ENCODE measurements at regions not wholly inside any gene's neighbourhood (a gene's known extent, or its start where the extent isn't known, plus 50 kb on each side); places are given as distances from the start of the nearest gene placed in this dataset.

DNA sequence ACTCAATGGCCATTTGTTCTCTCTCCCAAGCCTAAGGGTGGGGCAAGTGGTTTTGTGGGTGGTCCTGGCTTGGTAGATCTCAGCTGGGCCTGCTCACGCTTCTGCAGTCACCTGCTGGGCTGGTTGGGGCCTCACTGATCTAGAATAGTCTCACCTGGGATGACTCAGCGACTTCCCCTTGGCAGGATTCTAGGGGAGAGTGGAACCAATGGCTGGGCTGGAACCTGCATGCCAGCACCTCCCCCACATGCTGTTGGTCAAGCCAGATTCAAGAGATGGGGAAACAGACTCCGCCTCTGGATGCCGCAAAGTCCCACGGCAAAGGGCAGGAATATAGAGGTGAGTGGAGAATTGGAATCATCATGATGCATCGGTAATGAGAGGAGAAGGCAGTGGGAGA, 292.9 kb upstream of the NPVF start:
- no peak for TF ChIP-seq POLR2A (IDR thresholded peaks at IDR 0.05; ENCODE audit: low read length)
- TF ChIP-seq GATA1 (IDR thresholded peaks at IDR 0.05; ENCODE audit: low read depth, low read length): no peak
- no peak for DNase-seq

DNA sequence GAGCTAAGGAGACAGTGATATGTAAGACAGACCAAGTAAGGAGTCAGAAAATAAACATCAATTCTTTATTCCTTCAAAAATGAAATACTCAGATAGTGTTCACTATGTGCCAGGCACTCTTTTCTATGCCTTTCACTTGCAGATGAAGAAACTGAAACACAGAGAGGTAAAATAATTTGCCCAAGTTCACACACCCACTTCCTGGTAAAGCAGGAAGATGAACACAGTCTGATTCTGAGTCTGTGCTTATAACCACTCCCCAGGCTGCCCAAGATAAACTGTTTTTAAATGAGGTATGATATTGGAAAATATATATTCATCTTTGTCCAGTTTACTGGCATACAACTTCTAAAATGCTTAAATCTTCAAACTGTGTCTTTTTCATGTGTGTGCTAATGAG, 294.4 kb upstream of the NPVF start:
- TF ChIP-seq POLR2A (IDR thresholded peaks at IDR 0.05; ENCODE audit: low read length): no peak
- TF ChIP-seq GATA1 (IDR thresholded peaks at IDR 0.05; ENCODE audit: low read depth, low read length): no peak

DNA sequence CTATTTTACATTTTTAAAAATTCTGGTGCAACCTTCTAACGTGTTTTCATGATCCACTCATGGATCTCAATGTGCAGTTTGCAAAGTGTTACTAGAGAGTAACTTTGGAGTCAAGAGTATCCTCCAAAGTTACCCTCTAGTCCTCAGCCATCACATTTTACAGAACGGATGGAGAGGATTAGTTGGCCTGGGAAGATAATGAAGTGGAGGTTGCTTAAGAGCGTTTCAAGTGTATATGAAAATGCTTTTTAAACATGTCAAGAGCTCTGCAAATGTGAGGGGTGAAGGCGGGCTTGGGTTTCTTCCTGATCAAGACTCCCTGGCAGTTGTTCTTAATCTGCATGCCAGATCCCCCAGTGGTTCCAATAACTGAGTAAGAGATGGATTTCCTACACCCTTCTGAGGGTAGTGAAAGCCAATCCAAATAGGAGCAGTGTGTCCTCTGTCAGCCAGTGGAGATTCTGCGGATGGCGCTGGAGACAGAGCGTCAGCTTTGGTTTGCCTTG, 299.4 kb upstream of the NPVF start:
- TF ChIP-seq POLR2A (IDR thresholded peaks at IDR 0.05; ENCODE audit: low read length) (no peak), GATA1 (IDR thresholded peaks at IDR 0.05; ENCODE audit: low read depth, low read length) (no peak)
- DNase-seq: no peak

More for the DNA sequence above, 294.4 kb upstream of the NPVF start:
- DNase-seq: no peak

DNA sequence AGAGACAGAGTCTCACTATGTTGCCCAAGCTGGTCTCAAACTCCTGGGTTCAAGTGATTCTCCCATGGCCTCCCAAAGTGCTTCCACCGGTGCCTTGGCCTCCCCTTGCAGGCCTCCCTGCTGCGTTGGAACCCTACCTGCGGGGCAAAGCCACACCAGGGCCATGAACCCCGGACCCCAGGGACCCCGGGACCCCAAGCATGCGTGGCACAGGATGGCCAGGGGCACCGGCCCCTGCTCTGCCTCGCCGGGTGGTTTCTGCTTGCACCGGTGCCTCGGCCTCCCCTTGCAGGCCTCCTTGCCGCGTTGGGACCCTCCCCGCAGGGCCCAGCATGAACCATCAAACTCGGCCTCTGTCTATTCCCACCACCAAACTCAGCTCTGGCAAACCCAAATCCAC, 301.0 kb upstream of the NPVF start:
- TF ChIP-seq GATA1 (IDR thresholded peaks at IDR 0.05; ENCODE audit: low read depth, low read length): no peak
- TF ChIP-seq POLR2A (IDR thresholded peaks at IDR 0.05; ENCODE audit: low read length): no peak
- no peak for DNase-seq

GRCh38 chr7:25536851-25537250, 308.6 kb upstream of the NPVF start:
- TF ChIP-seq POLR2A (IDR thresholded peaks at IDR 0.05; ENCODE audit: low read length) (no peak), GATA1 (IDR thresholded peaks at IDR 0.05; ENCODE audit: low read depth, low read length) (no peak)
- no peak for DNase-seq

GRCh38 chr7:25537662-25538375, 309.5 kb upstream of the NPVF start:
- DNase-seq: no peak
- TF ChIP-seq POLR2A (IDR thresholded peaks at IDR 0.05; ENCODE audit: low read length) (no peak), GATA1 (IDR thresholded peaks at IDR 0.05; ENCODE audit: low read depth, low read length) (no peak)

GRCh38 chr7:25541094-25541821, 313.0 kb upstream of the NPVF start:
- DNase-seq: no peak
- TF ChIP-seq POLR2A (IDR thresholded peaks at IDR 0.05; ENCODE audit: low read length) (no peak), GATA1 (IDR thresholded peaks at IDR 0.05; ENCODE audit: low read depth, low read length) (no peak)

DNA sequence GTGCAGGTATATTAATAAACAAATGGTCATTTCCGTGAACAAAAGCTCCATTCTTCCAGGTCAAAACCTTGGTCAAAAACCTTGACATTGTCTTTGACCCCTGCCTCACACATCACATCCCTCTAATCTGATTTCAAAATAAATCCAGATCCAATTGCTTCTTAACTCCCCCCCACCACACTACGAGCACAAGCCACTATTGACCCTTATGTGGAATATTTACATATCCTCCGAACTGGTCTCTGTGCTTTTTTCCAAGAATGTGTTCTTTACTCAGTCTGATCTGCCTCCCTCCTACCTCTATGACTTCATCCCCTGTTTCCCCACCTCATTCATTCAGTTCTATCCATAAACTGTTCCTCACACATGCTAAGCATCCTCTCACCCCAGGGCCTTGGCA, 313.6 kb upstream of the NPVF start:
- no peak for TF ChIP-seq GATA1 (IDR thresholded peaks at IDR 0.05; ENCODE audit: low read depth, low read length)
- no peak for TF ChIP-seq POLR2A (IDR thresholded peaks at IDR 0.05; ENCODE audit: low read length)
- DNase-seq: no peak

GRCh38 chr7:25543210-25543609, 314.9 kb upstream of the NPVF start:
- no peak for DNase-seq
- TF ChIP-seq POLR2A (IDR thresholded peaks at IDR 0.05; ENCODE audit: low read length) (no peak), GATA1 (IDR thresholded peaks at IDR 0.05; ENCODE audit: low read depth, low read length) (no peak)

- no peak for TF ChIP-seq POLR2A (IDR thresholded peaks at IDR 0.05; ENCODE audit: low read length)
- TF ChIP-seq GATA1 (IDR thresholded peaks at IDR 0.05; ENCODE audit: low read depth, low read length): no peak
- no peak for DNase-seq
Observed at GRCh38 chr7:25543798-25544197, 315.5 kb upstream of the NPVF start.

GRCh38 chr7:25544254-25544653, 316.0 kb upstream of the NPVF start:
- no peak for TF ChIP-seq GATA1 (IDR thresholded peaks at IDR 0.05; ENCODE audit: low read depth, low read length)
- no peak for TF ChIP-seq POLR2A (IDR thresholded peaks at IDR 0.05; ENCODE audit: low read length)
- no peak for DNase-seq

DNA sequence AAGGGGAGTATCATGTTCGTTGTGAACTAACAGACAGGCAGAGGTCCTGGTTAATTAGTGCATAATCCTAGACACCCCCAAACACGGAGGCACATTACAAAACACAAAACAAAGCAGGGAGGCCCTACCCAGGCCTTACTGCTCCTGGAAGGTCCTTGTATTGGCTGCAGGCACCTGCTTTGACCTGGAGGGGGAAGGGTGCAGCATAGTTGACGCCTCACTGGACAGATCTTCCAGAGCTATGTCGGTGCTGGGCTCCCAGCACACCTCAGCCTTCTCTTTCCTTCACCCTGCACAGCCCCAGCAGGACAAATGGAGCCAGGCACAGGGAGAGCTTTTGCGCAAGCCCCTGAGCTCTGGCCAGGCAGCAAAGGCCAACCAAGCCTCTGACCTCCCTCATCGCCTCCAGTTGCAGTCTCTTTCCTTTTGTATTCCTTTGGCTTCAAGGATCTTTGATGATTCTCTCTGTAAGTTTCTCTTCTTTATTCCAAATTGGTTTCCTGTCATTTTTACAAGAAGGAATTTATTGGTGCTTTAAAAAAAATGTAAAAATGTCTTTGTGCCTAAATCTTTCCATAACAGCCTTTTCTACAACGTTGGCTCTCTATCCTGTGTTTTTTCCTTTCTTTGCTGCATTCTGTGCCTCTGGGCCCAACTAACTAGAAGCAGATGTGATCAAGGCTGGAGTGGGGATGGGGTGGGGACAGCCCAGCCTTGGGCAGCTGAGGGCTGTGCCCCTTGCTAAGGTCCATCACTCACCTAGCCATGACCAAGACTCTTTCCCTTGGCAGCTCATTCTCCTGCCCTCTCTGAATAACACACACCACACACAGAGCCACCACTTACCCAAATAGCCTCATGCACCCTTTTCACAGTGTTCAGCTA, 317.1 kb upstream of the NPVF start:
- DNase-seq: no peak
- TF ChIP-seq GATA1 (IDR thresholded peaks at IDR 0.05; ENCODE audit: low read depth, low read length) (no peak), POLR2A (IDR thresholded peaks at IDR 0.05; ENCODE audit: low read length) (no peak)

GRCh38 chr7:25546306-25546705, 318.0 kb upstream of the NPVF start:
- DNase-seq: no peak
- TF ChIP-seq POLR2A (IDR thresholded peaks at IDR 0.05; ENCODE audit: low read length) (no peak), GATA1 (IDR thresholded peaks at IDR 0.05; ENCODE audit: low read depth, low read length) (no peak)

Data from erythroblast (primary cell).